IMR-90 (cell line): ENCODE measurements at regions not wholly inside any gene's neighbourhood (a gene's known extent, or its start where the extent isn't known, plus 50 kb on each side); places are given as distances from the start of the nearest gene placed in this dataset.

Source experiments
- ATAC-seq: fragments of 200-7000 bp; cut with Tn5 transposase; 2 replicates; pipeline ENCODE4 v1.9.1; 2020; ENCODE audit warnings: low read depth, mild to moderate bottlenecking, moderate library complexity
- BruUV-seq: library from RNA; stranded (reverse); fragments of 400-500 nt; replicated peaks from 2 replicates; lab custom pipeline; 2021; lab: Mats Ljungman, UMichigan
- CTCF ChIA-PET: fragments of 300-600 bp; formaldehyde crosslinking; extraction: SDS; loops from one replicate; lab custom pipeline; 2021; ENCODE audit warnings: antibody characterized with exemption; lab: Yijun Ruan, JAX
- POLR2A ChIA-PET: fragments of 300-600 bp; sonication (Branson Sonifier 250); formaldehyde crosslinking; loops from one replicate; lab custom pipeline; 2022; ENCODE audit warnings: antibody characterized with exemption; ENCODE audit not compliant: unreplicated experiment; lab: Charles Lee
- DNase-seq: peaks from one replicate; pipeline ENCODE4 v3.0.0; 2013
- H2AFZ ChIP-seq: replicated peaks from 2 replicates; pipeline ENCODE3; 2013; ENCODE audit warnings: low read length, mild to moderate bottlenecking; ENCODE audit not compliant: poor library complexity
- H2AK5ac ChIP-seq: 2 replicates; pipeline ENCODE4 v1.6.1; 2013; ENCODE audit warnings: low read depth, low read length, inconsistent platforms
- H2AK9ac ChIP-seq: replicated peaks from 2 replicates; pipeline ENCODE3; 2013; ENCODE audit warnings: mild to moderate bottlenecking, low read depth, low read length, moderate library complexity; ENCODE audit not compliant: poor library complexity
- H2BK120ac ChIP-seq: 2 replicates; pipeline ENCODE4 v1.6.1; 2013; ENCODE audit warnings: low read depth, low read length, inconsistent platforms
- H2BK15ac ChIP-seq: 3 replicates; pipeline ENCODE4 v1.6.1; 2013; ENCODE audit warnings: low read depth, low read length, inconsistent platforms
- H2BK20ac ChIP-seq: 2 replicates; pipeline ENCODE4 v1.6.1; 2013; ENCODE audit warnings: low read depth, mild to moderate bottlenecking, inconsistent platforms, low read length, moderate library complexity
- H2BK5ac ChIP-seq: 2 replicates; pipeline ENCODE4 v1.6.1; 2013; ENCODE audit warnings: mild to moderate bottlenecking, low read depth, low read length, inconsistent platforms; ENCODE audit not compliant: poor library complexity, severe bottlenecking
- H3K14ac ChIP-seq: replicated peaks from 2 replicates; pipeline ENCODE4 v1.6.1; 2013; ENCODE audit warnings: low read depth, low read length, inconsistent platforms
- H3K18ac ChIP-seq: 2 replicates; pipeline ENCODE4 v1.6.1; 2013; ENCODE audit warnings: low read depth, low read length, control low read depth
- H3K23ac ChIP-seq: 2 replicates; pipeline ENCODE4 v1.6.1; 2013; ENCODE audit warnings: low read depth, low read length, inconsistent platforms
- H3K27ac ChIP-seq: 2 replicates; pipeline ENCODE4 v1.5.1; 2013; ENCODE audit warnings: mild to moderate bottlenecking, control low read depth, low read length; ENCODE audit not compliant: insufficient read depth
- H3K27me3 ChIP-seq: 2 replicates; pipeline ENCODE4 v1.6.1; 2013; ENCODE audit warnings: low read length; ENCODE audit not compliant: control insufficient read depth, insufficient read depth
- H3K36me3 ChIP-seq: 2 replicates; pipeline ENCODE4 v1.6.1; 2013; ENCODE audit warnings: low read length, mixed read lengths; ENCODE audit not compliant: control insufficient read depth, insufficient read depth
- H3K4ac ChIP-seq: 2 replicates; pipeline ENCODE4 v1.6.1; 2013; ENCODE audit warnings: low read depth, low read length, inconsistent platforms
- H3K4me1 ChIP-seq: 2 replicates; pipeline ENCODE4 v1.6.1; 2013; ENCODE audit warnings: low read length, mixed read lengths; ENCODE audit not compliant: control insufficient read depth, insufficient read depth
- H3K4me2 ChIP-seq: 2 replicates; pipeline ENCODE4 v1.6.1; 2013; ENCODE audit warnings: low read depth, mild to moderate bottlenecking, control low read depth, low read length, moderate library complexity
- H3K4me3 ChIP-seq: 2 replicates; pipeline ENCODE4 v1.5.1; 2013; ENCODE audit warnings: low read depth, mild to moderate bottlenecking, control low read depth, low read length, moderate library complexity; ENCODE audit not compliant: insufficient read depth
- H3K56ac ChIP-seq: 2 replicates; pipeline ENCODE4 v1.6.1; 2013; ENCODE audit warnings: low read length, inconsistent platforms; ENCODE audit not compliant: insufficient read depth; ENCODE audit errors: extremely low read depth
- H3K79me1 ChIP-seq, 2 experiments: 2 replicates each; pipeline ENCODE4 v1.6.1; 2013; ENCODE audit warnings: low read length in 2 of 2, inconsistent platforms in 1 of 2, low read depth in 1 of 2
- H3K9ac ChIP-seq: 2 replicates; pipeline ENCODE4 v1.6.1; 2013; ENCODE audit warnings: low read depth, low read length, control low read depth
- H3K9me1 ChIP-seq: 2 replicates; pipeline ENCODE4 v1.6.1; 2013; ENCODE audit warnings: low read length, inconsistent platforms; ENCODE audit not compliant: insufficient read depth
- H3K9me3 ChIP-seq: 2 replicates; pipeline ENCODE4 v1.6.1; 2013; ENCODE audit warnings: low read length; ENCODE audit not compliant: control insufficient read depth, insufficient read depth
- H4K20me1 ChIP-seq: 2 replicates; pipeline ENCODE4 v1.6.1; 2013; ENCODE audit warnings: low read length, inconsistent platforms; ENCODE audit not compliant: insufficient read depth
- H4K5ac ChIP-seq: 2 replicates; pipeline ENCODE4 v1.6.1; 2013; ENCODE audit warnings: mild to moderate bottlenecking, low read depth, low read length, control low read depth
- H4K8ac ChIP-seq, 2 experiments: 2 replicates each; pipeline ENCODE4 v1.6.1; 2013; ENCODE audit warnings: low read depth in 2 of 2, low read length in 2 of 2, control low read depth in 1 of 2, inconsistent platforms in 1 of 2
- H4K91ac ChIP-seq: 2 replicates; pipeline ENCODE4 v1.6.1; 2013; ENCODE audit warnings: low read depth, low read length, inconsistent platforms; ENCODE audit not compliant: insufficient read depth
- BHLHE40 ChIP-seq: fragments of 150-350 bp; IDR thresholded peaks from 2 replicates; pipeline ENCODE4 v1.6.1; 2016; ENCODE audit warnings: mild to moderate bottlenecking, low read depth, low read length
- CEBPB ChIP-seq: IDR thresholded peaks from 2 replicates; pipeline ENCODE4 v1.6.1; 2012; ENCODE audit warnings: low read depth, low read length, improper control_type of control experiment
- CHD1 ChIP-seq: IDR thresholded peaks from 2 replicates; pipeline ENCODE4 v1.6.1; 2012; ENCODE audit warnings: low read depth, low read length, improper control_type of control experiment
- ELK1 ChIP-seq: fragments of 150-350 bp; IDR thresholded peaks from 2 replicates; pipeline ENCODE4 v1.6.1; 2016; ENCODE audit warnings: low read depth, mild to moderate bottlenecking, low read length, moderate library complexity, borderline replicate concordance
- FOS ChIP-seq: fragments of 150-350 bp; IDR thresholded peaks from 2 replicates; pipeline ENCODE4 v1.6.1; 2016; ENCODE audit warnings: low read depth, low read length
- MAFK ChIP-seq: IDR thresholded peaks from 2 replicates; pipeline ENCODE4 v1.6.1; 2012; ENCODE audit warnings: low read depth, low read length, improper control_type of control experiment
- MAZ ChIP-seq: IDR thresholded peaks from 2 replicates; pipeline ENCODE4 v1.6.1; 2012; ENCODE audit warnings: low read depth, mild to moderate bottlenecking, low read length, improper control_type of control experiment, moderate library complexity, borderline replicate concordance
- MXI1 ChIP-seq: IDR thresholded peaks from 2 replicates; pipeline ENCODE4 v1.6.1; 2012; ENCODE audit warnings: low read depth, mild to moderate bottlenecking, low read length, moderate library complexity, borderline replicate concordance
- NFE2L2 ChIP-seq: fragments of 150-350 bp; IDR thresholded peaks from 2 replicates; pipeline ENCODE4 v1.6.1; 2016; ENCODE audit warnings: low read depth, mild to moderate bottlenecking, low read length
- POLR2A ChIP-seq: IDR thresholded peaks from 2 replicates; pipeline ENCODE4 v1.6.1; 2012; ENCODE audit warnings: mild to moderate bottlenecking, low read depth, low read length
- RAD21 ChIP-seq: IDR thresholded peaks from 2 replicates; pipeline ENCODE4 v1.6.1; 2012; ENCODE audit warnings: low read length, improper control_type of control experiment
- RCOR1 ChIP-seq: IDR thresholded peaks from 2 replicates; pipeline ENCODE4 v1.6.1; 2012; ENCODE audit warnings: mild to moderate bottlenecking, low read length, improper control_type of control experiment; ENCODE audit not compliant: insufficient replicate concordance
- RFX5 ChIP-seq: IDR thresholded peaks from 2 replicates; pipeline ENCODE4 v1.8.0; 2012; ENCODE audit warnings: low read depth, mild to moderate bottlenecking, low read length, moderate library complexity
- SMC3 ChIP-seq: fragments of 150-350 bp; IDR thresholded peaks from 2 replicates; pipeline ENCODE4 v1.6.1; 2016; ENCODE audit warnings: low read depth, mild to moderate bottlenecking, antibody characterized with exemption, low read length, moderate library complexity
- WGBS, 2 experiments: methylation state at CpG; one replicate each; pipeline versions ENCODE4 v1.1.5 to v1.1.7; 2013; ENCODE audit warnings: missing lambda C conversion rate in 2 of 2; ENCODE audit not compliant: insufficient read length in 1 of 2; ENCODE audit errors: extremely low coverage in 2 of 2; 5-methylcytosine and 5-hydroxymethylcytosine counted together
- dilution Hi-C: fragments of 300-500 bp; cut with HindIII; formaldehyde crosslinking; loops from one replicate; pipeline ENCODE4 v1.14.3; 2018; ENCODE audit warnings: low sequenced_read_pairs; ENCODE audit not compliant: unreplicated experiment
- in situ Hi-C: fragments of 300-500 bp; cut with MboI; formaldehyde crosslinking; loops from 3 replicates; pipeline ENCODE4 v1.14.3; 2019; ENCODE audit warnings: low sequenced_read_pairs, inconsistent platforms, mixed read lengths
- intact Hi-C: fragments of 100-400 bp; cut with micrococcal nuclease; formaldehyde crosslinking; loops from 2 replicates; pipeline ENCODE4 v1.10.0; 2022
- TF ChIP-seq, protein P1 (sequence below): conservative IDR thresholded peaks from 2 replicates; pipeline ENCODE4 v1.5.1; 2012; ENCODE audit warnings: mild to moderate bottlenecking, low read depth, low read length, improper control_type of control experiment
- TF ChIP-seq, protein P2 (sequence below): fragments of 150-350 bp; IDR thresholded peaks from 2 replicates; pipeline ENCODE4 v1.6.1; 2017; ENCODE audit warnings: mild to moderate bottlenecking, antibody characterized with exemption, low read length, low read depth

DNA sequence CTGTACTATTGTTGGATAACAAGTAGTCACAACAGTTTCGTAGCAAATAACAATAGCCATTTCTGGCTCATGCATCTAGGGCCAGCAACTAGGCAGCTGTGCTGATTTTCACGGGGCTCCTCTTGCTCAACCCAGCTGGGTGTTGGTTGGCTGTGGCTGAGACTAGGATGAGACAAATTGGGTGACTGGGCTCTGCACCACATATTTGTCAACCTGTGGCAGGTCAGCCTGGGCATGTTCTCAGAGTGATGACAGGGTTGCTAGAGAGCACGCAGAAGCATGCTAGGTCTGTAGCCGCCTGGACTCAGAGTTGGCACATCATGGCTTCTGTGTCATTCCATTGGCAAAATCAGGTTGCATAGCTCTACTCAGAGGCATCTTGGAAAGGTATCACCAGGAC is 175.9 kb downstream of the OTOL1 start:
- Histone ChIP-seq H2BK20ac (no peak overlapping the region), H2AK5ac (no peak overlapping the region), H3K23ac (no peak overlapping the region), H3K14ac (no peak overlapping the region), H3K27ac (no peak overlapping the region), H4K20me1 (no peaks in the 10 kb centered on the region), H3K9ac (no peak overlapping the region), H3K36me3 (no peaks in the 10 kb centered on the region), H2AK9ac (no peak overlapping the region), H3K4me1 (no peaks in the 10 kb centered on the region), H3K4me3 (no peak overlapping the region), H3K18ac (no peak overlapping the region), H3K4me2 (no peak overlapping the region), H4K5ac (no peak overlapping the region), H3K4ac (no peak overlapping the region), H2BK15ac (no peak overlapping the region), H2BK120ac (no peak overlapping the region), H2AFZ (no peak overlapping the region), H3K56ac (no peak overlapping the region), H3K9me3 (peaks cover 18% of the 10 kb centered on the region), H4K8ac (no peak overlapping the region), H3K79me1 (no peaks in the 10 kb centered on the region), H4K91ac (no peak overlapping the region), H2BK5ac (no peak overlapping the region), H3K27me3 (no peaks in the 10 kb centered on the region), H3K9me1 (no peaks in the 10 kb centered on the region)
- POLR2A ChIA-PET = no interaction called here
- intact Hi-C loops (no loop called here), in situ Hi-C loops (no loop called here), dilution Hi-C loops (no loop called here)
- 46% methylated on average over 2 of the region's 4 CpGs; no CpG with 5 or more reads in 1 of the 2 experiments for WGBS, 2 experiments
- CTCF ChIA-PET = no interaction called here
- no peak for ATAC-seq
- DNase-seq = no peak
- TF ChIP-seq MAZ (no peak), MAFK (no peak), POLR2A (no peak), SMC3 (no peak), MXI1 (no peak), CEBPB (no peak), ELK1 (no peak), FOS (no peak), BHLHE40 (no peak), RCOR1 (no peak), CHD1 (no peak), NFE2L2 (no peak), RFX5 (no peak), RAD21 (no peak)
- TF ChIP-seq, protein P1, sequence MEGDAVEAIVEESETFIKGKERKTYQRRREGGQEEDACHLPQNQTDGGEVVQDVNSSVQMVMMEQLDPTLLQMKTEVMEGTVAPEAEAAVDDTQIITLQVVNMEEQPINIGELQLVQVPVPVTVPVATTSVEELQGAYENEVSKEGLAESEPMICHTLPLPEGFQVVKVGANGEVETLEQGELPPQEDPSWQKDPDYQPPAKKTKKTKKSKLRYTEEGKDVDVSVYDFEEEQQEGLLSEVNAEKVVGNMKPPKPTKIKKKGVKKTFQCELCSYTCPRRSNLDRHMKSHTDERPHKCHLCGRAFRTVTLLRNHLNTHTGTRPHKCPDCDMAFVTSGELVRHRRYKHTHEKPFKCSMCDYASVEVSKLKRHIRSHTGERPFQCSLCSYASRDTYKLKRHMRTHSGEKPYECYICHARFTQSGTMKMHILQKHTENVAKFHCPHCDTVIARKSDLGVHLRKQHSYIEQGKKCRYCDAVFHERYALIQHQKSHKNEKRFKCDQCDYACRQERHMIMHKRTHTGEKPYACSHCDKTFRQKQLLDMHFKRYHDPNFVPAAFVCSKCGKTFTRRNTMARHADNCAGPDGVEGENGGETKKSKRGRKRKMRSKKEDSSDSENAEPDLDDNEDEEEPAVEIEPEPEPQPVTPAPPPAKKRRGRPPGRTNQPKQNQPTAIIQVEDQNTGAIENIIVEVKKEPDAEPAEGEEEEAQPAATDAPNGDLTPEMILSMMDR = no peak
- TF ChIP-seq, protein P2, sequence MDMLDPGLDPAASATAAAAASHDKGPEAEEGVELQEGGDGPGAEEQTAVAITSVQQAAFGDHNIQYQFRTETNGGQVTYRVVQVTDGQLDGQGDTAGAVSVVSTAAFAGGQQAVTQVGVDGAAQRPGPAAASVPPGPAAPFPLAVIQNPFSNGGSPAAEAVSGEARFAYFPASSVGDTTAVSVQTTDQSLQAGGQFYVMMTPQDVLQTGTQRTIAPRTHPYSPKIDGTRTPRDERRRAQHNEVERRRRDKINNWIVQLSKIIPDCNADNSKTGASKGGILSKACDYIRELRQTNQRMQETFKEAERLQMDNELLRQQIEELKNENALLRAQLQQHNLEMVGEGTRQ = no peak
- no TSS peak for BruUV-seq
